ENCODE measurements at regions not wholly inside any gene's neighbourhood (a gene's known extent, or its start where the extent isn't known, plus 50 kb on each side); places are given as distances from the start of the nearest gene placed in this dataset.

DNA sequence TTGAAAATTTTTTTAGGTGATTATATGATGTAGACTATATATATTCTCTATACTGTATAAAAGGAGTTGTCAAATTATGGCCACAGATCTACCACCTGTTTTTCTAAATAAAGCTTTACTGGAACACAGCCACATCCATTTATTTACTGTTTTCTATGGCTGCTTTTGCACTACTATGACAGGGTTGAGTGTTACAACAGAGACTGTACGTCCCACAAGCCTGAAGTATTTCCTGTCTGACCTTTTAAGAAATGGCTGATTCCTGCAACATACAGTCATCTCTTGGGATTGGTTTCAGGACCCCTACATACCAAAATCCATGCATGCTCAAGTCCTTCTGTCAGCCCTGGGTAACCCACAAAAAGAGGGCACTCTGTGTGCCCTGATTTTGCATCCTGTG, 508.3 kb downstream of the TSN start:
- Histone ChIP-seq H3K9me3 (ENCODE audit: control insufficient read depth, insufficient read depth, low read length) (no peaks in the 10 kb centered on the region), H3K36me3 (ENCODE audit: control insufficient read depth, low read length) (no peaks in the 10 kb centered on the region), H3K27ac (ENCODE audit: low read depth, low read length) (no peak overlapping the region), H3K4me1 (ENCODE audit: control insufficient read depth, low read length) (no peaks in the 10 kb centered on the region), H3K9me2 (replicated peaks; ENCODE audit: control insufficient read depth, low read length) (no peaks in the 10 kb centered on the region), H3K4me2 (ENCODE audit: low read length) (no peak overlapping the region), H3F3A (ENCODE audit: control insufficient read depth, insufficient read depth) (no peaks in the 10 kb centered on the region), H3K4me3 (ENCODE audit: low read length) (no peak overlapping the region), H3K27me3 (ENCODE audit: control insufficient read depth, low read length) (no peaks in the 10 kb centered on the region), H3K79me2 (ENCODE audit: control insufficient read depth, low read length) (no peaks in the 10 kb centered on the region), H4K20me1 (ENCODE audit: control insufficient read depth, insufficient read depth, low read depth, low read length) (no peaks in the 10 kb centered on the region)
- no peak for TF ChIP-seq EZH2phosphoT487 (IDR thresholded peaks at IDR 0.05; ENCODE audit: borderline replicate concordance, low read length)
- TF ChIP-seq, protein P1, sequence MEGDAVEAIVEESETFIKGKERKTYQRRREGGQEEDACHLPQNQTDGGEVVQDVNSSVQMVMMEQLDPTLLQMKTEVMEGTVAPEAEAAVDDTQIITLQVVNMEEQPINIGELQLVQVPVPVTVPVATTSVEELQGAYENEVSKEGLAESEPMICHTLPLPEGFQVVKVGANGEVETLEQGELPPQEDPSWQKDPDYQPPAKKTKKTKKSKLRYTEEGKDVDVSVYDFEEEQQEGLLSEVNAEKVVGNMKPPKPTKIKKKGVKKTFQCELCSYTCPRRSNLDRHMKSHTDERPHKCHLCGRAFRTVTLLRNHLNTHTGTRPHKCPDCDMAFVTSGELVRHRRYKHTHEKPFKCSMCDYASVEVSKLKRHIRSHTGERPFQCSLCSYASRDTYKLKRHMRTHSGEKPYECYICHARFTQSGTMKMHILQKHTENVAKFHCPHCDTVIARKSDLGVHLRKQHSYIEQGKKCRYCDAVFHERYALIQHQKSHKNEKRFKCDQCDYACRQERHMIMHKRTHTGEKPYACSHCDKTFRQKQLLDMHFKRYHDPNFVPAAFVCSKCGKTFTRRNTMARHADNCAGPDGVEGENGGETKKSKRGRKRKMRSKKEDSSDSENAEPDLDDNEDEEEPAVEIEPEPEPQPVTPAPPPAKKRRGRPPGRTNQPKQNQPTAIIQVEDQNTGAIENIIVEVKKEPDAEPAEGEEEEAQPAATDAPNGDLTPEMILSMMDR (IDR thresholded peaks at IDR 0.05; ENCODE audit: low read depth, low read length, poor library complexity, severe bottlenecking), result no peak

DNA sequence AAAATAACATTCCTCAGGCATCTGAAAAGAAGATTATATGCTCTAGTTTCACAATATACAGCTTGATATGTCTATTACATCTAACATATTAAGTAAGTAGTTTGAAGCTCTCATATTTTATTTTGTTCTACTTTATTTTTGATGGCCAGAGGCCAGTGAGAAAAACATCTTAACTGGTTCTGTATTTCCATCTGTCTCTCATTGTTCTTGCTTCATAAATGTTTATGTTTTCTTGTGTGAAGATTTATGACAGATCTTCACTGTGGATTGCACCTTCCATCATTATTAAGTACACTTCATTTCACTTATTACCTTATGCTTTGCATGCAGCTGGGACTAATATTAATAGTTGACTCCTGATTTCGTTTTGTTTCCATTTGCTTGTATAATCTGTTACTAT, 511.2 kb downstream of the TSN start:
- H3K9me3 ChIP-seq (ENCODE audit: control insufficient read depth, insufficient read depth, low read length), result no peaks in the 10 kb centered on the region
- no peaks in the 10 kb centered on the region for H3K4me1 ChIP-seq (ENCODE audit: control insufficient read depth, low read length)
- no peak for TF ChIP-seq EZH2phosphoT487 (IDR thresholded peaks at IDR 0.05; ENCODE audit: borderline replicate concordance, low read length)
- TF ChIP-seq, protein P1 (IDR thresholded peaks at IDR 0.05; ENCODE audit: low read depth, low read length, poor library complexity, severe bottlenecking), result no peak

DNA sequence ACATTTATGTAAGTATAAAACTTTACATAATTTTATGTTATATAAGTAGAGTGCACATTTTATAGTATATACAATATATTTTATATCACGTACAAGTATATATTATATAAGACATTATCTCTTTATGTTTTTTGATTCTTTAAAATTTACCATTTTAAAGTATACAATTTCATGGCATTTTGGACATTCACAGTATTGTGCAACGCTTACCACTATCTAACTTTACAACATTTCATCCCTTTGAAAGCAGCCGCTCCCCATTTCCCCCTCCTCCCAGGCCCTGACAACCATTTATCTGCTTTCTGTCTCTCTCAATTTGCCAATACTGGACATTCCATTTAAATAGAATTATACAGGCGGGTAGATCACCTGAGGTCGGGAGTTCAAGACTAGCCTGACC, 512.5 kb downstream of the TSN start:
- Histone ChIP-seq H3K27ac (ENCODE audit: low read depth, low read length) (no peak overlapping the region), H3K36me3 (ENCODE audit: control insufficient read depth, low read length) (no peaks in the 10 kb centered on the region), H3K4me1 (ENCODE audit: control insufficient read depth, low read length) (no peaks in the 10 kb centered on the region), H3K9me2 (replicated peaks; ENCODE audit: control insufficient read depth, low read length) (no peaks in the 10 kb centered on the region), H3K4me2 (ENCODE audit: low read length) (no peak overlapping the region), H4K20me1 (ENCODE audit: control insufficient read depth, insufficient read depth, low read depth, low read length) (no peaks in the 10 kb centered on the region), H3K79me2 (ENCODE audit: control insufficient read depth, low read length) (no peaks in the 10 kb centered on the region), H3F3A (ENCODE audit: control insufficient read depth, insufficient read depth) (no peaks in the 10 kb centered on the region), H3K27me3 (ENCODE audit: control insufficient read depth, low read length) (no peaks in the 10 kb centered on the region), H3K4me3 (ENCODE audit: low read length) (no peak overlapping the region), H3K9me3 (ENCODE audit: control insufficient read depth, insufficient read depth, low read length) (no peaks in the 10 kb centered on the region)
- TF ChIP-seq, protein P1 (IDR thresholded peaks at IDR 0.05; ENCODE audit: low read depth, low read length, poor library complexity, severe bottlenecking), result no peak
- TF ChIP-seq EZH2phosphoT487 (IDR thresholded peaks at IDR 0.05; ENCODE audit: borderline replicate concordance, low read length), result no peak

More for the DNA sequence above, 511.2 kb downstream of the TSN start:
- Histone ChIP-seq H3K36me3 (ENCODE audit: control insufficient read depth, low read length) (no peaks in the 10 kb centered on the region), H3K4me2 (ENCODE audit: low read length) (no peak overlapping the region), H3K79me2 (ENCODE audit: control insufficient read depth, low read length) (no peaks in the 10 kb centered on the region), H3K27me3 (ENCODE audit: control insufficient read depth, low read length) (no peaks in the 10 kb centered on the region), H3F3A (ENCODE audit: control insufficient read depth, insufficient read depth) (no peaks in the 10 kb centered on the region), H3K4me3 (ENCODE audit: low read length) (no peak overlapping the region), H3K9me2 (replicated peaks; ENCODE audit: control insufficient read depth, low read length) (no peaks in the 10 kb centered on the region), H3K27ac (ENCODE audit: low read depth, low read length) (no peak overlapping the region), H4K20me1 (ENCODE audit: control insufficient read depth, insufficient read depth, low read depth, low read length) (no peaks in the 10 kb centered on the region)
